Mucosa of rectum (tissue), 2 donors: ENCODE measurements at regions not wholly inside any gene's neighbourhood (a gene's known extent, or its start where the extent isn't known, plus 50 kb on each side); places are given as distances from the start of the nearest gene placed in this dataset.

ENCODE experiments used
- H3K27ac ChIP-seq, 2 donors: one replicate each; pipeline ENCODE4 v1.7.0; 2013; ENCODE audit warnings: inconsistent platforms in 2 of 2, low read depth in 2 of 2, low read length in 2 of 2
- H3K27me3 ChIP-seq, 2 donors: one replicate each; pipeline ENCODE4 v1.7.0; 2013; ENCODE audit warnings: low read length in 2 of 2; ENCODE audit not compliant: control insufficient read depth in 2 of 2, insufficient read depth in 2 of 2
- H3K36me3 ChIP-seq, 2 donors: one replicate each; pipeline ENCODE4 v1.7.0; 2013; ENCODE audit warnings: low read length in 2 of 2; ENCODE audit not compliant: control insufficient read depth in 2 of 2, insufficient read depth in 2 of 2
- H3K4me1 ChIP-seq, 2 donors: one replicate each; pipeline ENCODE4 v1.7.0; 2013; ENCODE audit warnings: low read length in 2 of 2, mild to moderate bottlenecking in 1 of 2; ENCODE audit not compliant: control insufficient read depth in 2 of 2, insufficient read depth in 2 of 2
- H3K4me3 ChIP-seq, 2 donors: one replicate each; pipeline ENCODE4 v1.7.0; 2013; ENCODE audit warnings: low read length in 2 of 2
- H3K9ac ChIP-seq, 2 donors: one replicate each; pipeline ENCODE4 v1.7.0; 2013; ENCODE audit warnings: low read length in 2 of 2, low read depth in 1 of 2, mild to moderate bottlenecking in 1 of 2
- H3K9me3 ChIP-seq, 2 donors: one replicate each; pipeline ENCODE4 v1.7.0; 2013; ENCODE audit warnings: low read length in 2 of 2; ENCODE audit not compliant: control insufficient read depth in 2 of 2
- donor health status: healthy.
- donor health status: Normal muscosa, but diverticular disease.

GRCh38 chr18:47628893-47629292 lies 301.6 kb downstream of the SMAD2 start:
- no peak overlapping the region for H3K4me3 ChIP-seq
- H3K36me3 ChIP-seq, result no peaks in the 10 kb centered on the region
- no peak overlapping the region for H3K27ac ChIP-seq
- no peaks in the 10 kb centered on the region for H3K27me3 ChIP-seq
- H3K4me1 ChIP-seq, result no peaks in the 10 kb centered on the region
- no peak overlapping the region for H3K9ac ChIP-seq
- H3K9me3 ChIP-seq, result no peaks in the 10 kb centered on the region

DNA sequence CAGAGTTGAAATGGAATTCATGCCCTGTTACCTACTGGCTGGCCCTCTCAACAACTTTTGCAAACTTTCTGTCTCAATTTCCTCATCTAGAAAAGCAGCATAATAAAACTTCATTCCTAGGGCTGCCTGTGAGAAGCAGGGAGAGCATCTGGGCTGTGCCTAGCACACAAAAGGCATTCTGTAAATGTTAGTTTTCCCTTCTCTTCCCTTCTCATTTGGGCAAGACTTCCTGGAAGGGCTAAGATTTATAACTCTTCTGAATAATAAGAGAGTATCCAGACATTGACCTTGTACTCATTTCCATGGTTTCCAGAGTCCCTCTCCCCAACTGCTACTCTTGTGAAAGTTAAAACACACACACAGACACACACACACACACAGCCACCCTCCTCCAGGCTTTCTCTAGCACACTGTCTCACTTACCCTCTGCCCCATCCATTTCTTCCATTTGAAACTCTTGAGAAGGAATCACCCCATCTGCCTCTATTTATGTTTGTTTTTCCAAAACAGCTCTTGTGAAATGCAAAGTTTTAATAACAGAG lies 302.1 kb downstream of the SMAD2 start:
- H3K4me3 ChIP-seq, result no peak overlapping the region
- H3K36me3 ChIP-seq, result no peaks in the 10 kb centered on the region
- no peaks in the 10 kb centered on the region for H3K9me3 ChIP-seq
- H3K27ac ChIP-seq, result no peak overlapping the region
- no peaks in the 10 kb centered on the region for H3K27me3 ChIP-seq
- H3K4me1 ChIP-seq, result no peaks in the 10 kb centered on the region
- H3K9ac ChIP-seq, result no peak overlapping the region

DNA sequence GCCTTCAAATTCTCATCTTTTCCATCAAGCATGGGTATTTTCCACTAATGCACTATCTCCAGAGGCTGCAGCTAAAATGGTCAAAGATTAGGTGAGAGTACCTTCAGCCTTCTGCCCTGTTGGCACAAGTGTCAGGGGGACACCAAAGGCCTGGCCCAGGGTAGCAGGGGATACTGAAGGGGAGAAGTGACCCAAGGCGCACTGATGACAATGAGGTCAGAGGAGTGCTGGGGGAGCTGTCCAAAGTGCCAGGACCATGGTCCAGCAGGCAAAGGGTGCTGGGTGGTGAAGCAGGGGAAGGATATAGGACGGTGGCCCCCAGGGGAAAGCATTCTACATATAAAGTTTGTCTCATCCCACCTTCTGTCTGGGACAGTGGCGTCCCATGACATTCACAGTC lies 303.4 kb downstream of the SMAD2 start:
- H3K4me3 ChIP-seq, result no peak overlapping the region
- no peaks in the 10 kb centered on the region for H3K27me3 ChIP-seq
- H3K36me3 ChIP-seq, result no peaks in the 10 kb centered on the region
- no peak overlapping the region for H3K9ac ChIP-seq
- no peaks in the 10 kb centered on the region for H3K9me3 ChIP-seq
- no peak overlapping the region for H3K27ac ChIP-seq
- no peaks in the 10 kb centered on the region for H3K4me1 ChIP-seq

DNA sequence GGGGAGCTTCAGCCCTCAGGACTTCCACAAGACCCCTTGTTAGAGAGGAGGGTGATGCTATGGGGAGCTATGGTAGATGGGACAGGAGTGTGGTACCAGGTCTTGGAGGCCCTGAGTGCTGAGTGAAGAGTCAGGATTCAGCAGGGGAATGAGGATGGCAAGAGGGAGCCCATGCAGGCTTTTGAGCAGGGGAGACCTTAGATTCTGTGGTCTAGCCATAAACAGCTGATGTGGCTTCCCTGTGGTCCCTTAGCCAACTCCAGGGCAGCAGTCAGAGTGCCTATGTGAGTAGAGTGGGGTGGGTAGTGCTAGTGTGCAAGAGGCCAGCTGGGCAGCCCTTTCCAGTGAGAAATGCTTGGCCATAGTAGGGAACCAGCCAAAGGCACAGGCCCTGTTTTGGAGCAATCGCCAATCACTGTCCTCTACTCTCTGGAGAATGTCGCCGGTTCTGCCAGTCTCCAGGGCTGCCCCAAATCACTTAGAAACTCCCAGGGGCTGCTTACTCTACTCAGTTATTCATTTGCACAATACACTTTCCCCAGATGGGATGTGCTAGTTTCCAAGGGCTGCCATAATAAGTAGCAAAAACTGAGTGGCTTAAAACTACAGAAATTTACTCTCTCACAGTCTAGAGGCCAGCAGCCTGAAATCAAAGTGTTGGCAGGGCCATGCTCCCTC lies 310.5 kb downstream of the SMAD2 start:
- no peak overlapping the region for H3K4me3 ChIP-seq
- no peaks in the 10 kb centered on the region for H3K27me3 ChIP-seq
- H3K9ac ChIP-seq, result no peak overlapping the region
- no peaks in the 10 kb centered on the region for H3K36me3 ChIP-seq
- H3K4me1 ChIP-seq, result no peaks in the 10 kb centered on the region
- no peaks in the 10 kb centered on the region for H3K9me3 ChIP-seq
- no peak overlapping the region for H3K27ac ChIP-seq

DNA sequence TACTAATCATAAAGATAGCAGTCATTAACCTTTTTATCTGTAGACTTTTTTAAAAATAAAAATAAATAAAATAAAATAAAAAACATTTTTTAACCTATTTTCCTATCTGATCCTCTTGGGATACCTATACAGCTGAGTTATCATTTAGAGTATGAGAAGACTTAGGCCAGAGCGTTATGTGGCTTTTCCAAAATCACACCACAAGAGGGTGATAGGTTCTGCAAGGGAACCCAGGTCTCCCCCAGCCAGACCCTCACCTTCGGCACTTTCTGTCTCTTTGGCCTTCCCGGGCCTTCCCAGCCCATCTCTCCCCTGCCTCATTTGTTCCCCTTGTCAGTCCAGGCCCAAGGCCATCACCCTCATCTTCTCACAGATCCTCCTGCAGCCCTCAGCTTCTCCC lies 311.7 kb downstream of the SMAD2 start:
- no peaks in the 10 kb centered on the region for H3K36me3 ChIP-seq
- H3K4me3 ChIP-seq, result no peak overlapping the region
- H3K9me3 ChIP-seq, result no peaks in the 10 kb centered on the region
- no peak overlapping the region for H3K9ac ChIP-seq
- no peak overlapping the region for H3K27ac ChIP-seq
- no peaks in the 10 kb centered on the region for H3K27me3 ChIP-seq
- H3K4me1 ChIP-seq, result no peaks in the 10 kb centered on the region

DNA sequence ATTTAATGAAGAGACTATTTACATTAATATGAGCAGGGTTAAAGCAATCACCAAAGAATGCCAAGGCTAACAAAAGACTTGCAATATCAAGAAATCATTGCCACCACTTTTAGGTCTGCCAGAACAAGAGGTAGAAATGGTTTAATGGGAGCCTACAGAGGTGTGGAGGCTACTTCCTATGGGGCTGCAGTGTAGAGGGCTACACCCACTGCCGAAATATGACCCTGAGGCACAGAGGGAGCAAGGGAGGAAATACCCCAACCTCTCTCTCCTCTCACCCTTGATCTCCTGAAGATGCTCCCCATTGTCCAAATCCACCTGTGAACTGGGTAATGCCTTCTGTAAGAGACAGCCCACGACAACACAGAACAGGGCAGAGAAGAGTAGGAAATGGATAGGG lies 315.4 kb downstream of the SMAD2 start:
- H3K4me3 ChIP-seq, result no peak overlapping the region

DNA sequence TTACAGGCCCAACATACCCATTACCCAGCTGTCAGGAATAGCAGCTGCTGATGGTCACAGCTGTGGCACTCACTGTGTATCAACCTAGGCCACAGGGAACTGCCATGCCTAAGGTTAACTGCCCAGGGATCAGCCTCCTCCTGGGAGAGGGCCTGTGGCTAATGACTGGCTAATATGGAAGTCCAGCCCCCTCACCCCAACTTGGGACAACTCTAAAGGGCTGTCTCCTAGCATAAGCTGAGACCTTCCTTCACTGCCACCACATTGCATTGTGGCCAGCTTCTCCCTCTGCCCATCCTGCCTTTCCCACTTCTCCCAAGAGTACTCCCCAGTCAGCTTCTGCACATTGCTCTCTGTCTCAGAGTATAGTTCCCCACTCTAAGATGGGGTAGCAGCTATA lies 316.5 kb downstream of the SMAD2 start:
- no peak overlapping the region for H3K9ac ChIP-seq
- no peaks in the 10 kb centered on the region for H3K9me3 ChIP-seq

More for the DNA sequence above, 315.4 kb downstream of the SMAD2 start:
- Histone ChIP-seq H3K27ac (no peak overlapping the region), H3K36me3 (no peaks in the 10 kb centered on the region), H3K27me3 (no peaks in the 10 kb centered on the region), H3K4me1 (no peaks in the 10 kb centered on the region), H3K9ac (no peak overlapping the region), H3K9me3 (no peaks in the 10 kb centered on the region)

DNA sequence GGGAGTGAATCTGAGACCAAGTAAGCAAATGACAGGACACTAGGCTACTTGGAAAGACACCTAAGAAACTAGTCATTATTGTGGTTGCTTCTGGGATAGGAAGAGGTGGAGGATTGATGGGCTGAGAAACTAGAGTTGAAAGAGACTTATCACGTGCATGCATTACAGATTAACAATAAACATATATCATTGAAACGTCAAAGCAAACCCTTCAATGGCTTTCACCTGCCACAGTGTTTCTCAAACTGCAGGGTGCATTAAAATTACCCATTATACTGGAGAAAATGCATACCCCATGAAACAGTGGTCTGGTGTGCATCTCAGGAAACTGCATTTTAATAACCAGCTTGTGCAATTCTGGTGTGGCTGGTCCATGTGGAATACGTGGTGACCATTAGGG lies 318.8 kb downstream of the SMAD2 start:
- H3K4me1 ChIP-seq, result no peaks in the 10 kb centered on the region

More for the DNA sequence above, 316.5 kb downstream of the SMAD2 start:
- Histone ChIP-seq H3K36me3 (no peaks in the 10 kb centered on the region), H3K4me1 (no peaks in the 10 kb centered on the region), H3K27ac (no peak overlapping the region), H3K4me3 (no peak overlapping the region), H3K27me3 (no peaks in the 10 kb centered on the region)

DNA sequence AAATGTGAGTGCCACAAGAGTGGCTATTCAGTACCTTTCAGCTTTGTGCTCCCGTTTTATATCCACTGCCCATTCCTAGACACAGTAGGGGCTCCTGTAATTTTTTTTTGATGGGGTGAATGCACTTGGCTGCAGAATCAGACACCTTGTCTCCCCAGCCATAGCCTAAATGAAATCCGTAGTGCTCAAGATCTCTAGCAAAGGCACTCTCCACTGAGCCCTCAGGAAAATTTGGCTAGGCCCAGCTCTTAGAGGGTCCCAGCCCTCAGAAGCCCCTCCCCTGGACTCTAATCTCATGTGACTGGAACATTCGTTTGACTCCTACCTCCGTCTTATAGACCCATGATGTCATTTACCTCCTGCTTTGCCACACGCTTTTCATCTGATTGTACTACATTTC lies 323.9 kb downstream of the SMAD2 start:
- Histone ChIP-seq H3K4me3 (no peak overlapping the region), H3K9me3 (no peaks in the 10 kb centered on the region), H3K36me3 (no peaks in the 10 kb centered on the region), H3K4me1 (no peaks in the 10 kb centered on the region), H3K27me3 (no peaks in the 10 kb centered on the region), H3K27ac (no peak overlapping the region), H3K9ac (no peak overlapping the region)

More for the DNA sequence above, 318.8 kb downstream of the SMAD2 start:
- Histone ChIP-seq H3K9me3 (no peaks in the 10 kb centered on the region), H3K4me3 (no peak overlapping the region), H3K9ac (no peak overlapping the region), H3K36me3 (no peaks in the 10 kb centered on the region), H3K27ac (no peak overlapping the region), H3K27me3 (no peaks in the 10 kb centered on the region)

DNA sequence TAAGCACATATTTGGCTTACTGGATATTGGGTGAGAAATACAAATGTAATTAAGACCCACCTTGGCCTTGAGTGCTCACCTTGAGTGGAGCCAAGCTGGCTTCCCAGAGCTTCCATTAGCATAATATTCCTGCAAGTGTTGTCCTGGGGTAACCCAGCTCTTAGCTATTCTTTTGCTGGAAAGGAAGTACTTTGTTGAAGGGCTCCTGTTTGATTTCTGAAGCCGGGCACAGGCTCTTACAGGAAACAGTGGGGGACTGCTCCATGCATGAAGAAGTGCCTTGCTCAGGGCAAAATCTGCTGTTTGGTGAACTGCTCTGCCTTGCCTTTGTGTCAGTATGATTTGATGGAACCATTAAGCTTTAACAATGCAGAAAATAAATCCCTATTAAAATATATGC lies 325.4 kb downstream of the SMAD2 start:
- no peak overlapping the region for H3K9ac ChIP-seq
- no peak overlapping the region for H3K27ac ChIP-seq
- no peaks in the 10 kb centered on the region for H3K9me3 ChIP-seq
- no peaks in the 10 kb centered on the region for H3K27me3 ChIP-seq
- H3K36me3 ChIP-seq, result no peaks in the 10 kb centered on the region
- H3K4me1 ChIP-seq, result no peaks in the 10 kb centered on the region
- H3K4me3 ChIP-seq, result no peak overlapping the region
